ENCODE measurements at regions not wholly inside any gene's neighbourhood (a gene's known extent, or its start where the extent isn't known, plus 50 kb on each side); places are given as distances from the start of the nearest gene placed in this dataset.

DNA sequence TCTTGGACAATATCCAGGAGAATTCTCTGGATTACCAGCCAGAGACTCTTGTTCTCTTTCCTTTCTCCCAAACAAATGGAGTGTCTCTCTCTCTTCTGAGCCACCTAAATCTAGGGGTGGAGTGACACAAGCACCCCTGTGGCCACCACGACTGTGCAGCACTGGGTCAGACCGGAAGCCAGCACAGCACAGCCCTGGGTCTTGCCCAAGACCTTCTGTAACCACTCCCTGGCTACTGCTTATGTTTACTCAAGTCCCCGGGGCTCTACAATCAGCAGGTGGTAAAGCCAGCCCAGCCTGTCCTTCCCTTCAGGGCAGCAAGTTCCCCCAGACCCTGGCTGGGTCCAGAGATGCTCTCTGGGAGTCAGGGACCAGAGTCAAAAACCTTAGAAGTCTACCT, 110.0 kb upstream of the TUT7 start:
- ChIA-PET CTCF (no interaction called here), POLR2A (ENCODE audit: low non-redundant PET) (no interaction called here)
- no peak for TF ChIP-seq CTCF (conservative IDR thresholded peaks at IDR 0.05; ENCODE audit: low read depth)
- DNase-seq (ENCODE audit: low spot score), result no peak
- H3K27ac ChIP-seq, result no peak overlapping the region

GRCh38 chr9:86460216-86461002, 106.2 kb upstream of the TUT7 start:
- no peak for TF ChIP-seq CTCF (conservative IDR thresholded peaks at IDR 0.05; ENCODE audit: low read depth)
- POLR2A ChIA-PET (ENCODE audit: low non-redundant PET), result no interaction called here
- CTCF ChIA-PET, result interaction anchor here (0.5 to 0.7 kb wide), 4 partner anchors 19 to 820 kb away, joined by 3 to 5 read pairs (median 3); no protein-coding TSS in a partner anchor
- no peak overlapping the region for H3K27ac ChIP-seq
- DNase-seq (ENCODE audit: low spot score), result no peak

DNA sequence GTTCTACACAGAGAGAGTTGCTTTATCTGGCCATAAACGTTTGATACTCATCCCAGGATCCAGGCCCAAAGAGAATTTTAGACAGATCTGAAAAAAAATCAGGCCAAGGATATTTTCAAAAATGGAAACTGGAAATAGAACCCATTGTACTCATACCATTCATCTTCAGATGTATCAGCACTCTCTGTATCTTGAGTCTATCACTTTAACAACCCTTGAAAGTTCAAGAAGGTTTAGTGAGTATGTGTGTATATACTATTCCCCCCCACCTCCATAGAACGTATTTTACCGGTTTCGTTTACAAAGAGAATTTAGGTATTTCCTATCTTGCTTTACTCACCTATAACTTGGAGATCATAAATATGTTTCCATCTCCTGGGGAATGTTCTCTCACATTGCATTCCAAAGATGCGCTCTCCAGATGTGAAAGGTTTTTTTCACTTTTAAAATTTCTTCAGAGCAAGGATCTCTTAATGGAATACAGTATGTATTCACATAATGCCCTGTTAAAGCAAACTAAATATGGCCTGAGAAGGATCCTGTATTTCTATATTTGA, 105.5 kb upstream of the TUT7 start:
- no peak overlapping the region for H3K27ac ChIP-seq
- TF ChIP-seq CTCF (conservative IDR thresholded peaks at IDR 0.05; ENCODE audit: low read depth), result no peak
- POLR2A ChIA-PET (ENCODE audit: low non-redundant PET), result no interaction called here
- CTCF ChIA-PET, result interaction anchor here (0.5 to 0.7 kb wide), 3 partner anchors 18 to 821 kb away, joined by 3 to 5 read pairs (median 3); no protein-coding TSS in a partner anchor
- DNase-seq (ENCODE audit: low spot score), result no peak

GRCh38 chr9:86459191-86459590, 105.0 kb upstream of the TUT7 start:
- DNase-seq (ENCODE audit: low spot score), result no peak
- POLR2A ChIA-PET (ENCODE audit: low non-redundant PET), result no interaction called here
- TF ChIP-seq CTCF (conservative IDR thresholded peaks at IDR 0.05; ENCODE audit: low read depth), result no peak
- CTCF ChIA-PET, result no interaction called here
- H3K27ac ChIP-seq, result no peak overlapping the region

- ChIA-PET POLR2A (ENCODE audit: low non-redundant PET) (no interaction called here), CTCF (interaction anchor here (0.5 kb wide), 1 partner anchor 231 kb away, joined by 4 read pairs; no protein-coding TSS in a partner anchor)
- no peak for DNase-seq (ENCODE audit: low spot score)
Observed at GRCh38 chr9:86458191-86458855, 104.1 kb upstream of the TUT7 start.

More at GRCh38 chr9:86458191-86458855, 104.1 kb upstream of the TUT7 start:
- H3K27ac ChIP-seq, result no peak overlapping the region
- TF ChIP-seq CTCF (conservative IDR thresholded peaks at IDR 0.05; ENCODE audit: low read depth), result no peak

All from RWPE1 (cell line).